SK-N-SH treated with all-trans-retinoic acid at 6 μM for 48 hours (cell line): ENCODE measurements at regions not wholly inside any gene's neighbourhood (a gene's known extent, or its start where the extent isn't known, plus 50 kb on each side); places are given as distances from the start of the nearest gene placed in this dataset.

Experiments used
- CSDC2 ChIP-seq: fragments of 250-450 bp; sonication (Bioruptor Pico); IDR thresholded peaks from 2 replicates; pipeline ENCODE4 v1.5.0; 2020; ENCODE audit warnings: mild to moderate bottlenecking, moderate library complexity
- GLIS3 ChIP-seq: fragments of 250-450 bp; sonication (Bioruptor Pico); IDR thresholded peaks from 2 replicates; pipeline ENCODE4 v1.5.0; 2020; ENCODE audit warnings: mild to moderate bottlenecking, moderate library complexity
- ISL1 ChIP-seq: fragments of 250-450 bp; sonication (Bioruptor Pico); IDR thresholded peaks from 2 replicates; pipeline ENCODE4 v2.1.2; 2022; ENCODE audit warnings: mild to moderate bottlenecking, moderate library complexity
- PATZ1 ChIP-seq: fragments of 250-450 bp; sonication (Bioruptor Pico); IDR thresholded peaks from 2 replicates; pipeline ENCODE4 v1.8.0; 2020; ENCODE audit warnings: mild to moderate bottlenecking, moderate library complexity, borderline replicate concordance
- PPARA ChIP-seq: fragments of 250-450 bp; sonication (Bioruptor Pico); IDR thresholded peaks from 2 replicates; pipeline ENCODE4 v1.5.0; 2020; ENCODE audit warnings: mild to moderate bottlenecking, borderline replicate concordance
- RARB ChIP-seq: fragments of 250-450 bp; sonication (Bioruptor Pico); IDR thresholded peaks from 2 replicates; pipeline ENCODE4 v1.8.0; 2021; ENCODE audit warnings: mild to moderate bottlenecking, moderate library complexity
- ZC3H10 ChIP-seq: fragments of 250-450 bp; sonication (Bioruptor Pico); IDR thresholded peaks from 2 replicates; pipeline ENCODE4 v1.5.1; 2021; ENCODE audit warnings: mild to moderate bottlenecking, moderate library complexity
- ZFP3 ChIP-seq: fragments of 250-450 bp; sonication (Bioruptor Pico); IDR thresholded peaks from 2 replicates; pipeline ENCODE4 v1.5.0; 2020; ENCODE audit warnings: mild to moderate bottlenecking, moderate library complexity
- ZFP30 ChIP-seq: fragments of 450-650 bp; formaldehyde crosslinking; IDR thresholded peaks from 2 replicates; pipeline ENCODE4 v1.5.0; 2022; ENCODE audit warnings: mild to moderate bottlenecking, moderate library complexity
- ZNF70 ChIP-seq: fragments of 450-650 bp; formaldehyde crosslinking; IDR thresholded peaks from 2 replicates; pipeline ENCODE4 v1.5.0; 2020; ENCODE audit warnings: mild to moderate bottlenecking, moderate library complexity
- TF ChIP-seq, protein P1 (sequence below): fragments of 250-450 bp; sonication (Bioruptor Pico); IDR thresholded peaks from 2 replicates; pipeline ENCODE4 v1.8.0; 2021; ENCODE audit warnings: low read depth, mild to moderate bottlenecking, moderate library complexity, borderline replicate concordance
- TF ChIP-seq, protein P2 (sequence below): fragments of 250-450 bp; sonication (Bioruptor Pico); IDR thresholded peaks from 2 replicates; pipeline ENCODE4 v1.5.1; 2020; ENCODE audit warnings: low read depth, mild to moderate bottlenecking, moderate library complexity

DNA sequence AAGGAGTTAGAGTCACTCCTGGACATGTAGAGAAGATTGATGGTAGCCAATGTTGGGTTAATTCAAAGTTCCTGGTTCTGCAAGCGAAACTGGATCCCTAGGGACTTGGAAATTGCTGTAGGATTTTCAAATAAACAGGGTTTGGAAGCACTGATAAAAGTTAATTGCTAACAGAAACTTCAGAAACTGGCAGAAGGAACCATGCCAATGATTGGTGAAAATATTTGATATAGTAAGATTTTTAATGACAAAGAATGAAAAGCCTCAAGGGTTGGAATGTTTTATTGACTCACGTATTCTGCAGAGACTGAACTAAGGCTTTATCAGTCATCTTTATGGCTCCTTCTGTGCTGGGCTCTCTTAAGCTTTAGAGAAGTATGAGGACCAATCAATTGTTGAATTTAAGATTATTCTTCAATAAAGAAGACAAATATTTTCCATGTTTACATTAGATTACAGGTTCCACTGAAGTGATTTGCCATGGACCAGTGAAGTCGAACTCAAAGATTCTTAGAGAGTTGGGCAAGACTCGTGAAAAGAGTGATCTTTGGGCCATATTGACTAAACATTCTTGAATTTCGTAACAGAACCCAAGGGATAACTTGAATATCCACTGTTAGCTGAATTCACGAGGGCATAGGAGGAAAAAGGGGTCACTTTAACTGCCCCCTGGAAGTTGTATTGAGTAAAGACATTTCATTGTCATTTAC, 371.4 kb downstream of the HDGFL1 start:
- no peak for TF ChIP-seq PATZ1 (CRISPR knock-in tag)
- no peak for TF ChIP-seq ZFP30 (CRISPR knock-in tag)
- no peak for TF ChIP-seq ZFP3
- no peak for TF ChIP-seq ZNF70 (CRISPR knock-in tag)
- no peak for TF ChIP-seq PPARA (CRISPR knock-in tag)
- TF ChIP-seq, protein P1, sequence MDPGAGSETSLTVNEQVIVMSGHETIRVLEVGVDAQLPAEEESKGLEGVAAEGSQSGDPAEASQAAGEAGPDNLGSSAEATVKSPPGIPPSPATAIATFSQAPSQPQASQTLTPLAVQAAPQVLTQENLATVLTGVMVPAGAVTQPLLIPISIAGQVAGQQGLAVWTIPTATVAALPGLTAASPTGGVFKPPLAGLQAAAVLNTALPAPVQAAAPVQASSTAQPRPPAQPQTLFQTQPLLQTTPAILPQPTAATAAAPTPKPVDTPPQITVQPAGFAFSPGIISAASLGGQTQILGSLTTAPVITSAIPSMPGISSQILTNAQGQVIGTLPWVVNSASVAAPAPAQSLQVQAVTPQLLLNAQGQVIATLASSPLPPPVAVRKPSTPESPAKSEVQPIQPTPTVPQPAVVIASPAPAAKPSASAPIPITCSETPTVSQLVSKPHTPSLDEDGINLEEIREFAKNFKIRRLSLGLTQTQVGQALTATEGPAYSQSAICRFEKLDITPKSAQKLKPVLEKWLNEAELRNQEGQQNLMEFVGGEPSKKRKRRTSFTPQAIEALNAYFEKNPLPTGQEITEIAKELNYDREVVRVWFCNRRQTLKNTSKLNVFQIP = no peak
- no peak for TF ChIP-seq RARB (CRISPR knock-in tag)
- TF ChIP-seq, protein P2, sequence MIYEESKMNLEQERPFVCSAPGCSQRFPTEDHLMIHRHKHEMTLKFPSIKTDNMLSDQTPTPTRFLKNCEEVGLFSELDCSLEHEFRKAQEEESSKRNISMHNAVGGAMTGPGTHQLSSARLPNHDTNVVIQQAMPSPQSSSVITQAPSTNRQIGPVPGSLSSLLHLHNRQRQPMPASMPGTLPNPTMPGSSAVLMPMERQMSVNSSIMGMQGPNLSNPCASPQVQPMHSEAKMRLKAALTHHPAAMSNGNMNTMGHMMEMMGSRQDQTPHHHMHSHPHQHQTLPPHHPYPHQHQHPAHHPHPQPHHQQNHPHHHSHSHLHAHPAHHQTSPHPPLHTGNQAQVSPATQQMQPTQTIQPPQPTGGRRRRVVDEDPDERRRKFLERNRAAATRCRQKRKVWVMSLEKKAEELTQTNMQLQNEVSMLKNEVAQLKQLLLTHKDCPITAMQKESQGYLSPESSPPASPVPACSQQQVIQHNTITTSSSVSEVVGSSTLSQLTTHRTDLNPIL = no peak
- no peak for TF ChIP-seq GLIS3 (CRISPR knock-in tag)
- no peak for TF ChIP-seq ISL1 (CRISPR knock-in tag)
- TF ChIP-seq CSDC2 (CRISPR knock-in tag) = no peak
- no peak for TF ChIP-seq ZC3H10 (CRISPR knock-in tag)
